Raji (cell line): ENCODE measurements at regions not wholly inside any gene's neighbourhood (a gene's known extent, or its start where the extent isn't known, plus 50 kb on each side); places are given as distances from the start of the nearest gene placed in this dataset.

Experiments used
- POLR2A ChIP-seq: IDR thresholded peaks from 2 replicates; pipeline ENCODE4 v1.6.1; 2011; ENCODE audit warnings: low read depth, low read length, control low read depth; ENCODE audit not compliant: insufficient read depth

GRCh38 chr14:101489092-101489760, 72.1 kb upstream of the DIO3 start:
- TF ChIP-seq POLR2A: no peak

GRCh38 chr14:101490771-101491170, 70.5 kb upstream of the DIO3 start:
- no peak for TF ChIP-seq POLR2A

GRCh38 chr14:101491841-101492240, 69.5 kb upstream of the DIO3 start:
- no peak for TF ChIP-seq POLR2A

GRCh38 chr14:101492716-101493115, 68.6 kb upstream of the DIO3 start:
- no peak for TF ChIP-seq POLR2A

- no peak for TF ChIP-seq POLR2A
Observed at GRCh38 chr14:101494826-101495225, 66.5 kb upstream of the DIO3 start.

GRCh38 chr14:101495284-101495683, 66.0 kb upstream of the DIO3 start:
- TF ChIP-seq POLR2A: no peak

- no peak for TF ChIP-seq POLR2A
Observed at GRCh38 chr14:101495827-101496775, 65.2 kb upstream of the DIO3 start.

GRCh38 chr14:101496776-101497683, 64.3 kb upstream of the DIO3 start:
- no peak for TF ChIP-seq POLR2A

- no peak for TF ChIP-seq POLR2A
Observed at GRCh38 chr14:101497684-101498525, 63.4 kb upstream of the DIO3 start.

- no peak for TF ChIP-seq POLR2A
Observed at GRCh38 chr14:101498526-101498860, 62.8 kb upstream of the DIO3 start.

GRCh38 chr14:101499080-101499479, 62.2 kb upstream of the DIO3 start:
- TF ChIP-seq POLR2A: no peak

GRCh38 chr14:101499513-101499912, 61.8 kb upstream of the DIO3 start:
- TF ChIP-seq POLR2A: no peak

- no peak for TF ChIP-seq POLR2A
Observed at GRCh38 chr14:101500061-101500460, 61.2 kb upstream of the DIO3 start.

- TF ChIP-seq POLR2A: no peak
Observed at GRCh38 chr14:101500681-101501080, 60.6 kb upstream of the DIO3 start.

GRCh38 chr14:101501341-101501740, 60.0 kb upstream of the DIO3 start:
- TF ChIP-seq POLR2A: no peak
